Femur (tissue), 1 donor: ENCODE measurements at regions not wholly inside any gene's neighbourhood (a gene's known extent, or its start where the extent isn't known, plus 50 kb on each side); places are given as distances from the start of the nearest gene placed in this dataset.
"Not testable (repeated sequence)": the region's sequence is repeated elsewhere in the genome, so short reads cannot be mapped to it uniquely, and the experiment has no call there.

Experiments used
- DNase-seq: peaks from one replicate; pipeline ENCODE4 v3.0.0-alpha.2; 2017

- DNase-seq: not testable (repeated sequence)
Measured at GRCh38 chr2:156781677-156782076, 345.5 kb downstream of the GPD2 start.

DNA sequence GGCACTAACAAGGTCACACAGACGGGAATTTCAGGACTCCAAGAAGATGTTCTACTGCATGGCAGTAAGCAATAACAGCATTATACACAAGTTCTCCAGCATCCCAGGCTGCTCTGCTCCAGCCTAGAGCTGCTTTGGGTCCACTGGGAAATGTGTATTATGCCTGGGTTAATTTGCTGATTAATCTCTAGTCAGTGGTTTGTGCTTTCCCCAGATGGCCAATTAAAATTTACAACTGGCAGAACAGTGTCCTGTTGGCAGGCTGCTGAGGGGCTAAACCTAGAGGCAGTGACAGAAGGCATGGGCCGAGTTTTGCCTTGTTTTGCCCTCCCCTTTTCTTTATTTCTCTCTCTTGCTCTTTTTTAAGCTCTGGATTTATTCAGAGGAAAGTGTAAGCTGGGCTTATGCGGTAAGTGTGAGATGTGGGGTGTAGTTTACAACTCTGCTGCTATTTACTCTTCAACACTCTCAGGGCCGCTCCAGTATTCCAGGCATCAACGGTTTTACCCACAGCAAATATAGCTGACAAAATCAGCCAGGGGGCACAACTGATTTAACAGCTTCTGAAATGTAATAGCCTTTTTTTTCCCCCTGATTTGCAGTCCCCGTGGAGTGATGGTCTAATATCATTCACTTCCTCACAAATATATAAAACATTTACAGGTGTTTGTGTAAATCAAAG is 348.0 kb downstream of the GPD2 start:
- DNase-seq: no peak

DNA sequence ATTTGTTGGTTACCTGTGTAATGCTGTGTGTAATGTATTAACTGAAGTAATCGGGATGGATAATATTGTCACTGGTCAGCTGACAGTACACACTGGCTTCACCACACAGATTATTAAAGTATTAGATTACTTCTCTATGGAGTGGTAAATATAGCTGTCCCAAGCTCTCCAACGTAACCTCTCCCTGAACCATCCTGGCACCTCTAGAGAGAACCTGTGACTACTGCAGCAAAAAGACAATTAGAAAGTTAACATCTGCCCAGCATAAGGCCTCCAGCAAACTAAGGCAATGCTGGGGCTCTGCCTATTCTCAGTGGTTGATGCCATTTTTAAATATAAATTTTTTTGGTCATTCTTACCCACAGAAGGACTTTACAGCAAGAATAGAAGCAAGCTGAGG is 351.3 kb downstream of the GPD2 start:
- DNase-seq: no peak

- no peak for DNase-seq
Measured at GRCh38 chr2:156790343-156791037, 354.3 kb downstream of the GPD2 start.

DNA sequence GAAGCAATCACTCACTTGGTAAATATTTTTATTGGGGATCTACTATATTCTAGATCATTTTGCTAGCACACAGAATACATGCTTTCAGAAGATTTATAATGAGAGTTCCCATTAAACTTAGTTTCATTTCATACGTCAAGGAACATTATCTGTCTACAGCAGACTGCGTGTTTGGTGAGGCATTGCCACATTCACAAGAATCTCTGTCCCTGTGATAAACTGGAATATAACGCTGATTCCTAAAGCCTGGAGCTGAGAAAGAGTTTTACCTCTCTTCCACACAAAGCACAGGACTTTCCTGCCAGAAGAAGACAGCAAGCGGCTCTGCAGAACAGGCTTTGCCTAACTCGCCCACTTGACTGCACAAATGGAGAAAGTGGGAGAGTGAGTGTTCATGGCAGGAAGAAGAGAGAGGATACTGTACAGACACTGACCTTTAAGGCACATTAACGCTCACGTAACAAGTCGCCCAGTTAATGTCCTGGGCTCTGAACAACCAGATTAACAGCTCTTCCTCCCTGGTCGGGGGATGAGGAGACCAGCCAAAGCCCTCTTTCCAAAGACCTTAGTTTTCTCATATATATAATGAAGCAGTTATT is 356.2 kb downstream of the GPD2 start:
- no peak for DNase-seq

- DNase-seq: no peak
Measured at GRCh38 chr2:156797832-156798231, 361.7 kb downstream of the GPD2 start.

DNA sequence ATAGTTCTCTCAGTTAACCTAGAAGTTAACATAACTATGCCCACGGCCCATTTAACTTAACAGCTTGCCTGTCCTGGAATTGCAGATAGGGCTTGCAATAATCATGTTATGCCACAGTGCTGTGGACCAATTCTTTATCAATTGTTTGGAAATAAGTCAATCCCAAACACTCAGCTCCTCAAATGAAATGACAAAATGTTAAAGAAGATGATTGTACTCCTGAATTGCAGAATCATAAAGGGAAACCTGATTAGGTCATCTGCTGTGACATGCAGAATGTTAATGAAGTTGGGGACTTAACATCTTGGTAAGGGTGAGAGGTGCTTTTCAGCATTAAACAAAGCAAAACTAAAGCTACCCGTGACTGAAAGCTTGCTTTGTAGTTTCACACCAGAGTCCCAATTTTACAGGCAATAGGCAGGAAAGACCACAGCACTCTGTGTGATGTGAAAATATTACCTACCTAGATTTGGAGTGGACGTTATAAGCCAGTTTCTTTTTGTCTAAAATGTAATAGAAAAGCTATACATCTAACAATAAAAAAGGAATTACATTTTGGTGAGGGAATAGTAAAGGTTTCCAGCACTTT is 364.0 kb downstream of the GPD2 start:
- DNase-seq: no peak

DNA sequence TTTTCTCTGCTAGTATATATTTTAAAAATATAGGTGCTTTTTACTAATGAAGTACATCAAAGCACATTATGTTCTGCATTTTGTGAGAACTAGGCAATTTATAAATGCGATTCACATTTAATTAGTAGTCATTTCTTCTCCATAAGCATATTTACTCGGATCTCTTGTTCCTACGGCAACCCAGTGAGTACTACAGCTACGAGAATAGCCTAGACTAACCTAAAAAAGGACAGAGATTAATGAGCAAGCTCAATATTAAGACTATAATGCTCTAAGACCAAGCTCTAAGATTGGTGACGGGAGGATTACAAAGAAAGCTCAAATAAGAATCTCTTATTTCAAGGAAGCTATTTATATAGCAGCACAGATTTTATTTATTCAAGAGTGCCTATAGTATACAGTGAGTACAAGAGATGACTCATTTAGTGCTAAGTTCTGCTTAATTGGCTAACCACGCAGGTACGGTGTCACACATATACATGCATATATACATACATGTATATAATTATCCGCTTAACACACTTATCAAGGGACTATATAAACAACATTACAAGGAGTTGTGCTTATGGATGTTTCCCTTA is 364.7 kb downstream of the GPD2 start:
- DNase-seq: no peak

DNA sequence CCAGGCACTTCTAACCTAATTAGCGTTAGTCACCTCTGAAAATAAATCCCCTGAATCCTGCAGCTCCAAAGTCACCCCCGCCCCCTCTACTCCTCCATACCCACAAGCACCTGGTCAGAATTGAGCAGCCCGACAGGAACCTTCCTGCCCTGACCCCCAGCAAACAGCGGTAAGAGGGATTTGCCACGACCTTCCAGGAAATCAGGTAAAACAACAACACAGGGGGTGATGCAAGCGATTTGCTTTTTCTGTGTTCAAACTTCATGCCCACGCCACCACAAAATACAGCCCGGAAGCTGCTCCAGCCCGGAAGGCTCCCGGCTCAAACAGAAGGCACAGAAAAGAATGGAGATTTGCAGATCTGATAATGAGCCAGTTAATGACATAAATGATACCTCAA is 367.1 kb downstream of the GPD2 start:
- no peak for DNase-seq

- DNase-seq: no peak
Measured at GRCh38 chr2:156803967-156804366, 367.8 kb downstream of the GPD2 start.

DNA sequence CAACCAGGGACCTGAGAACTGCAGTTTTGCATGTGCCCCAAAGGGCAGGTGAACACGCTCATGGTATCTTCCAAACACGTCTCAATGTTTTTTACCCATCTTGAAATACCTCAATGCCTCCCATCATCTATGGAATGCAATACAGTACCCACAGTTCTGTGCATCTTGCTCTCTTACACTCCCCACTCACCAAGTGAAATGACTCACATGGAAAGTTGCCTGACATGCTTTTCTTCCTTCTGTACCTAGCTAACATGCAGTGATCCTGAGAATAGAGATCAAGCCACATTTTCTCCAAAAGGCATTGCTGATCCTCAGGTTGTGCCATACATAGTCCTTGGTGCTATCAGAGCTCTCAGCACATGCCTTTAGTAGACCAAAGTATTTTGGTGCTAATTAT is 373.9 kb downstream of the GPD2 start:
- no peak for DNase-seq

DNA sequence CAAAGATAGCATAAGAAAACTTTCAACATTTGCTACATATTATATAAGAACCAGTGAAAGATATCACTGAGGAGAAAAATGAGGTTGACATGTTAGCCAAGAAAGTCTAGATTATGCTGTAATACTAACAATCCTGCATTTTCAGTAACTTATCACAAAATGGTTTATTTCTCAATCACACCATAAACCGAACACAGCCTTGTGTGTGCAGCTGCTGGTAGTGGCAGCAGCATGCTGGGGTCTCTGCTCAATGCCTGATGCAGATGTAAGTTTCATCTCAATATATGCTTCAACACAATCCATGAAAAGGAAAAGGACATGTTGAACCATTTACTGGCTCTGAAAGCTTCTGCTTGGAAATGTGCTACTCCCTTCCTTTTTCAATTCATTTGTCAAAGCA is 376.3 kb downstream of the GPD2 start:
- DNase-seq: no peak

DNA sequence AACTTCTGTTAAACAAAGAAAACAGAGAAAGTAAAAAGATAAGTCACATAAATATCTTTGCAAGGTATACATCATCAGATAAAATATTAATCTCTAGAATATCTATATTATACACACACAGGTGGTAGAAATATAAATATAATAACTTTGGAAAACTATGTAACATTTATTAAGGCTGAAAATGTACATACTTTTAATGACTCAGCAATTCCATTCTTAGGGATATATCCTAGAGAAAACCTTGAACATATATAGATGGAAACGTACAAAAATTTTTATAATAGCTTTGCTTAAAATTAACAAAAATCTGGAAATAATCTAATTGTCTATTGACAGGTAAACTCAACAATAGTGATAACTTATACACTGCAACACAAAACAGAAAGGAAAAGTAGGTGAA is 381.3 kb downstream of the GPD2 start:
- DNase-seq: no peak

GRCh38 chr2:156818221-156818620 is 382.0 kb downstream of the GPD2 start:
- DNase-seq: no peak

DNA sequence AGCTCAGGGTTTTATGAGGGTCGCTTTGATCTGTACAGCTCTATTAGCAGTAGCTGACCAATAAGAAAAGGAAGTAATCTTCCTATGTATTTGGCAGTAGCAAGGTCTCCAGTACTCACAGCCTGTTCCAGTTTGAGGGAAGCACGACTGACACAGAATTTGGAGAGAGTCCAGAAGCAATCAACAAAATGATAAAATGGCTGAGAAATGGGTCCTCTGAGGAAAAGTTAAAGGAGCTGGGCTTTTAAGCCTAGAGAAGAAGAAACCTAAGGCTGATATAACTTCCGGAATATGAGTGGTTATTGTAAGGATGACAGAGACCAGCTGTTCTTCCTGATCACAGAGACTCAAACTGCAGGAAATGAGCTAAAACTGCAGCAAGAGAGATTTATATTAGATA is 382.8 kb downstream of the GPD2 start:
- no peak for DNase-seq

DNA sequence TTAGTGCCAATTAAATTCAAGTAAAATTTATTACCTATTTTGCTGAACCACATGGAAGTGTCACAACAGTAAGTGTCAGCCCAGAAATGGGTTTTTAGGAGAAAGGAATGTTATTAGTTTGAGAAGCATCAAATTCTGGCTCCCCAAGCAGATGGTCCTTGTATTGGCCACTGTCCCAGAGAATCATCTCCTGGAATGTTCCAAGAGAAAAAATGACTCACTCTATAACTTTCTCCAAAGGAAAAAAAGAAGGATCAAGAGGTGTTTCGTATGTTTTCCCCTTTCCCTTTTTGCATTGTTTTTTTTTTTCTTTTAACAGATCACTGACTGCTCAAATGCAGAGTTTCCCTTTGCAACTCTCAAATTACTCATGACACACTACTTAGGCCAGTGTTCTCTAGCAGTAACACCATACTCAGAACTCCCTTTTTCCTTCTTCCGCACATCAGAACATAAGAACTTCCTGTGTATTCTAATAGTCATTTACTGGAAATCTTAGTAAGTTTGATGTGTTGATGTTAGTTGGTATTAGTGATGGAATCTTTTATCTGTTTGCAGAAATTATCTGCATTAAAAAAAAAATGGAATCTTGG is 390.3 kb downstream of the GPD2 start:
- DNase-seq: peak; percentile 53

GRCh38 chr2:156834431-156834830 is 398.3 kb downstream of the GPD2 start:
- no peak for DNase-seq

- DNase-seq: no peak
Measured at GRCh38 chr2:156837635-156838370, 401.6 kb downstream of the GPD2 start.

GRCh38 chr2:156841321-156841720 is 405.1 kb downstream of the GPD2 start:
- DNase-seq: no peak

DNA sequence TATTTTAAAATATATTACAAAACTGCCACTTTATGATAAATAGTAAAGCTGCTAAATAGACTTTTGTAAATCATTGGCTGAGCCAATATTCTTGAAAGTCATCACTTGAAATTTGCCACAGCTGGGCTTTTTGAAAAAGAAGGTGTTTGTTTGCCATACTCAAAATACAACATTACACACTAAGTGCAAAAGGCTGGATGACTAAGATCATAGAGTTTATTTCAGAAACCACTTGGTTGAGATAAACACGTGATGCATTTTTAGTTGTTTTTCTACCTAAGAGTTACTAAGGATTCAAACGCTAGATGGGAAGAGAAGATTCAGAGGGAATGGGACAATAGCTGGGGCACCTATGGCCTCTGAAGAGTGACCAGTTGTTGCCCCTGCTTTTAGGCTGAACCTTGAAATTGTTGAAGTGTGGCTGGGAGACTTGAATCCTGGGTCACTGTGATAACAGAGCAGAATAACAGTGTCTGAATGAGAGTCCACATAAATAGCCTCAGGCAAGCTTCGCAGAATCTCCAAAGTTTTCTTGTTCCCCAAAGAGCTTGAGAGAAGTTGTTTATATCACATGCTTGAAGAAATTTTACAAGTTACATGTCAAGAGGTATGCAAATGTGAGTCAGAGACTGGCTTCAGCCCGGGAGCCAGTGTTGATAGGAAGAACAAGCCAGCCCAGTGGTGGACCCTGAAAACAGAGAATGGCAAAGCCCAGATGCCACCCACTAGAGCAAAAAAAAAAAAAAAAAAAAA is 409.8 kb downstream of the GPD2 start:
- no peak for DNase-seq

DNA sequence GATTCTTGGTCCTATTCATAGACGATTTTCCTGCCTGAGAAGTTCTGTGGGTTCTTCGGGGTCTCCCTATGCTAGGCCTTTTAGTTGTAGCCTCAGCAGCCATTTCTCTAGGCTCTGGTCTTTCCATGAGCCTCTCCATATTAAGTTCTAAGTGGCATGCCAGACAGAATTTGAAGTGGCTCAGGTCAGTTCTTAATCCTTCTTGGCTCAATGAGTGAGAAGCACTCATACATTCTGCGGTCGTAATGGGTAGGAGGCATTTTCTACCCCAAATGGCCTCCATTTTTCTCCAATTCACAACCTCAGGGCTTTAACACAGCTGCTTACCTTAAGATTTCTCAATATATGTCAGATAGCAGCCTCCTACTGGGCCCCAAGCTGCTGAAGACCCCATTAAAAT is 405.3 kb upstream of the GALNT5 start:
- no peak for DNase-seq

DNA sequence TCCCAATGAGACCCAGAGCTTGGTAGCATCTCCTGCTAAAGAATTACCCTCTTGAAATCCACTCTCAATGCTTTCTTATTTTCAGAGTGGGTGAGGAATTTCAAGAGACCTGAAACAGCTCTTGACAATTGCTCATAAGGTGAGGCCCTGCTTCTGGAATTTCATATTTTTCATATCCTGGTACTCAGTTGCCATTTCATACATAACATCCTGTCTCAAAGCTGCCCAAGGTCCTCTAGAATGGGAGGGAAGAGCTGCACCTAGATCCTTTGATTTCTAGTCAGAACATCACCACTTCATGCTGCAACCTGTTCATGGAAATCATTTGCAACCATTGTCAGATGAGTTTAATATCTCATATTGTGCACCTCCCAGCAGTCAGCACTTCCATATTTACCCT is 404.8 kb upstream of the GALNT5 start:
- DNase-seq: no peak
